SK-N-MC (cell line): ENCODE measurements at regions not wholly inside any gene's neighbourhood (a gene's known extent, or its start where the extent isn't known, plus 50 kb on each side); places are given as distances from the start of the nearest gene placed in this dataset.
"Not testable (repeated sequence)": the region's sequence is repeated elsewhere in the genome, so short reads cannot be mapped to it uniquely, and the experiment has no call there.

Experiments used
- DNase-seq: peaks from one replicate; pipeline ENCODE4 v3.0.0-alpha.2; 2011; ENCODE audit warnings: low read depth, low spot score
- H3K27ac ChIP-seq: fragments of 200-600 bp; sonication (generic); 2 replicates; pipeline ENCODE4 v1.5.1; 2016; ENCODE audit warnings: mixed run types
- H3K36me3 ChIP-seq: fragments of 200-600 bp; sonication (generic); 2 replicates; pipeline ENCODE4 v1.6.1; 2017; ENCODE audit warnings: antibody characterized with exemption, low read length, mixed read lengths; ENCODE audit not compliant: insufficient read depth
- H3K4me3 ChIP-seq: fragments of 200-600 bp; sonication (generic); 2 replicates; pipeline ENCODE4 v1.5.1; 2016
- H3K9ac ChIP-seq: fragments of 200-600 bp; sonication (generic); 2 replicates; pipeline ENCODE4 v1.8.0; 2017; ENCODE audit warnings: mixed run types, mixed read lengths; ENCODE audit not compliant: insufficient read length
- H3K9me3 ChIP-seq: fragments of 200-600 bp; sonication (generic); 2 replicates; pipeline ENCODE4 v1.6.1; 2017; ENCODE audit warnings: low read depth, mild to moderate bottlenecking, antibody characterized with exemption, low read length, moderate library complexity, mixed read lengths
- EZH2 ChIP-seq: fragments of 200-600 bp; sonication (generic); IDR thresholded peaks from one replicate; pipeline ENCODE4 v1.6.1; 2017; ENCODE audit warnings: antibody characterized with exemption
- FOXP2 ChIP-seq: optimal IDR thresholded peaks from 2 replicates; pipeline ENCODE3; 2011; ENCODE audit warnings: mild to moderate bottlenecking, moderate library complexity; ENCODE audit not compliant: insufficient read depth; ENCODE audit errors: extremely low read length, control extremely low read depth
- POLR2AphosphoS5 ChIP-seq: IDR thresholded peaks from 2 replicates; pipeline ENCODE4 v1.6.1; 2012; ENCODE audit warnings: mild to moderate bottlenecking, low read depth, low read length, borderline replicate concordance

- no peak for DNase-seq
- TF ChIP-seq POLR2AphosphoS5 (no peak), FOXP2 (no peak), EZH2 (no peak)
- Histone ChIP-seq H3K9ac (no peak overlapping the region), H3K36me3 (no peaks in the 10 kb centered on the region), H3K27ac (no peak overlapping the region), H3K9me3 (no peaks in the 10 kb centered on the region), H3K4me3 (no peak overlapping the region)
Measured at GRCh38 chr14:57069702-57070101, 199.0 kb downstream of the EXOC5 start.

- Histone ChIP-seq H3K9ac (no peak overlapping the region), H3K36me3 (no peaks in the 10 kb centered on the region), H3K4me3 (no peak overlapping the region), H3K27ac (no peak overlapping the region), H3K9me3 (no peaks in the 10 kb centered on the region)
- TF ChIP-seq EZH2 (no peak), POLR2AphosphoS5 (no peak), FOXP2 (no peak)
- no peak for DNase-seq
Measured at GRCh38 chr14:57068511-57068910, 200.2 kb downstream of the EXOC5 start.

GRCh38 chr14:57066887-57067513 lies 201.7 kb downstream of the EXOC5 start:
- Histone ChIP-seq H3K36me3 (no peaks in the 10 kb centered on the region), H3K27ac (peak overlapping the region; percentile 79), H3K4me3 (peak overlapping the region; percentile 29; the same call in 1 of the 2 replicates), H3K9ac (peak overlapping the region; percentile 18), H3K9me3 (no peaks in the 10 kb centered on the region)
- no peak for TF ChIP-seq FOXP2
- no peak for TF ChIP-seq POLR2AphosphoS5
- TF ChIP-seq EZH2: no peak
- DNase-seq: no peak

GRCh38 chr14:57066463-57066862 lies 202.2 kb downstream of the EXOC5 start:
- Histone ChIP-seq H3K4me3 (no peak overlapping the region), H3K27ac (peak overlapping the region; percentile 79), H3K9ac (no peak overlapping the region), H3K9me3 (no peaks in the 10 kb centered on the region), H3K36me3 (no peaks in the 10 kb centered on the region)
- TF ChIP-seq EZH2 (no peak), POLR2AphosphoS5 (no peak), FOXP2 (no peak)
- no peak for DNase-seq

GRCh38 chr14:57061009-57061711 lies 207.5 kb downstream of the EXOC5 start:
- Histone ChIP-seq H3K36me3 (no peaks in the 10 kb centered on the region), H3K9me3 (no peaks in the 10 kb centered on the region), H3K4me3 (no peak overlapping the region), H3K9ac (no peak overlapping the region), H3K27ac (no peak overlapping the region)
- DNase-seq: no peak
- TF ChIP-seq FOXP2 (no peak), EZH2 (no peak), POLR2AphosphoS5 (no peak)

- Histone ChIP-seq H3K4me3 (no peak overlapping the region), H3K9ac (no peak overlapping the region), H3K36me3 (no peaks in the 10 kb centered on the region), H3K27ac (no peak overlapping the region), H3K9me3 (no peaks in the 10 kb centered on the region)
- TF ChIP-seq EZH2 (no peak), POLR2AphosphoS5 (no peak), FOXP2 (no peak)
- no peak for DNase-seq
Measured at GRCh38 chr14:57060276-57060955, 208.3 kb downstream of the EXOC5 start.

- TF ChIP-seq FOXP2: no peak
- TF ChIP-seq EZH2: no peak
- no peak overlapping the region for H3K27ac ChIP-seq
- H3K36me3 ChIP-seq: no peaks in the 10 kb centered on the region
- no peak overlapping the region for H3K4me3 ChIP-seq
- no peak for DNase-seq
- H3K9me3 ChIP-seq: no peaks in the 10 kb centered on the region
- H3K9ac ChIP-seq: no peak overlapping the region
Measured at GRCh38 chr14:57058319-57058718, 210.4 kb downstream of the EXOC5 start.

- no peak overlapping the region for H3K27ac ChIP-seq
Measured at GRCh38 chr14:57057803-57058202, 210.9 kb downstream of the EXOC5 start.

GRCh38 chr14:57056522-57056921 lies 212.2 kb downstream of the EXOC5 start:
- DNase-seq: not testable (repeated sequence)

More at GRCh38 chr14:57057803-57058202, 210.9 kb downstream of the EXOC5 start:
- Histone ChIP-seq H3K9ac (no peak overlapping the region), H3K4me3 (no peak overlapping the region), H3K36me3 (no peaks in the 10 kb centered on the region), H3K9me3 (no peaks in the 10 kb centered on the region)
- TF ChIP-seq POLR2AphosphoS5: no peak
- no peak for TF ChIP-seq FOXP2
- no peak for TF ChIP-seq EZH2
- DNase-seq: no peak

More at GRCh38 chr14:57056522-57056921, 212.2 kb downstream of the EXOC5 start:
- H3K27ac ChIP-seq, H3K36me3 ChIP-seq, H3K9ac ChIP-seq, H3K9me3 ChIP-seq, H3K4me3 ChIP-seq: not testable (repeated sequence)
